ENCODE measurements at regions not wholly inside any gene's neighbourhood (a gene's known extent, or its start where the extent isn't known, plus 50 kb on each side); places are given as distances from the start of the nearest gene placed in this dataset.

GRCh38 chr9:38213631-38214299 is 144.7 kb upstream of the SHB start:
- no peak overlapping the region for H3K27ac Mint-ChIP-seq
- H3K4me3 ChIP-seq (ENCODE audit: low read length): no peak overlapping the region
- CTCF ChIA-PET: no interaction called here
- no peaks in the 10 kb centered on the region for H3K9me3 ChIP-seq (ENCODE audit: control insufficient read depth in 1 of 2, insufficient read depth in 1 of 2, low read length in 2 of 2)
- H3K36me3 ChIP-seq (ENCODE audit: insufficient read depth, low read length): no peaks in the 10 kb centered on the region
- H3K4me1 ChIP-seq (ENCODE audit: insufficient read depth, low read length): no peaks in the 10 kb centered on the region
- no peaks in the 10 kb centered on the region for H3K27me3 Mint-ChIP-seq
- H3K4me1 Mint-ChIP-seq (ENCODE audit: low read depth): no peaks in the 10 kb centered on the region
- intact Hi-C loops (cut with DNase I, micrococcal nuclease): no loop called here
- no peak overlapping the region for H3K27ac ChIP-seq (ENCODE audit: low read depth in 1 of 2, low read length in 2 of 2)
- no peak for TF ChIP-seq CTCF (IDR thresholded peaks at IDR 0.05)
- POLR2A ChIA-PET: no interaction called here
- no peaks in the 10 kb centered on the region for H3K9me3 Mint-ChIP-seq
- no peaks in the 10 kb centered on the region for H3K36me3 Mint-ChIP-seq (ENCODE audit: low read depth)
- ATAC-seq (ENCODE audit: poor library complexity): no peak
- no peak overlapping the region for H3K4me3 Mint-ChIP-seq
- DNase-seq: no peak
- H3K27me3 ChIP-seq (ENCODE audit: control insufficient read depth in 1 of 2, insufficient read depth in 2 of 2, low read length in 2 of 2): no peaks in the 10 kb centered on the region

GRCh38 chr9:38212016-38212415 is 143.0 kb upstream of the SHB start:
- Mint-ChIP-seq H3K9me3 (no peaks in the 10 kb centered on the region), H3K27ac (no peak overlapping the region), H3K36me3 (ENCODE audit: low read depth) (no peaks in the 10 kb centered on the region), H3K4me3 (no peak overlapping the region), H3K4me1 (ENCODE audit: low read depth) (no peaks in the 10 kb centered on the region), H3K27me3 (no peaks in the 10 kb centered on the region)
- ChIA-PET CTCF (no interaction called here), POLR2A (no interaction called here)
- Histone ChIP-seq H3K4me3 (ENCODE audit: low read length) (no peak overlapping the region), H3K36me3 (ENCODE audit: insufficient read depth, low read length) (no peaks in the 10 kb centered on the region), H3K4me1 (ENCODE audit: insufficient read depth, low read length) (no peaks in the 10 kb centered on the region), H3K9me3 (ENCODE audit: control insufficient read depth in 1 of 2, insufficient read depth in 1 of 2, low read length in 2 of 2) (no peaks in the 10 kb centered on the region), H3K27ac (ENCODE audit: low read depth in 1 of 2, low read length in 2 of 2) (no peak overlapping the region), H3K27me3 (ENCODE audit: control insufficient read depth in 1 of 2, insufficient read depth in 2 of 2, low read length in 2 of 2) (no peaks in the 10 kb centered on the region)
- TF ChIP-seq CTCF (IDR thresholded peaks at IDR 0.05): no peak
- no peak for ATAC-seq (ENCODE audit: poor library complexity)
- intact Hi-C loops (cut with DNase I, micrococcal nuclease): no loop called here
- DNase-seq: no peak

GRCh38 chr9:38211002-38211401 is 142.0 kb upstream of the SHB start:
- Mint-ChIP-seq H3K4me3 (no peak overlapping the region), H3K9me3 (no peaks in the 10 kb centered on the region), H3K4me1 (ENCODE audit: low read depth) (no peaks in the 10 kb centered on the region), H3K27me3 (no peaks in the 10 kb centered on the region), H3K36me3 (ENCODE audit: low read depth) (no peaks in the 10 kb centered on the region), H3K27ac (no peak overlapping the region)
- Histone ChIP-seq H3K4me3 (ENCODE audit: low read length) (no peak overlapping the region), H3K9me3 (ENCODE audit: control insufficient read depth in 1 of 2, insufficient read depth in 1 of 2, low read length in 2 of 2) (no peaks in the 10 kb centered on the region), H3K36me3 (ENCODE audit: insufficient read depth, low read length) (no peaks in the 10 kb centered on the region), H3K27me3 (ENCODE audit: control insufficient read depth in 1 of 2, insufficient read depth in 2 of 2, low read length in 2 of 2) (no peaks in the 10 kb centered on the region), H3K4me1 (ENCODE audit: insufficient read depth, low read length) (no peaks in the 10 kb centered on the region), H3K27ac (ENCODE audit: low read depth in 1 of 2, low read length in 2 of 2) (no peak overlapping the region)
- no peak for ATAC-seq (ENCODE audit: poor library complexity)
- TF ChIP-seq CTCF (IDR thresholded peaks at IDR 0.05): no peak
- intact Hi-C loops (cut with DNase I, micrococcal nuclease): no loop called here
- no peak for DNase-seq
- ChIA-PET CTCF (no interaction called here), POLR2A (no interaction called here)
